ENCODE measurements at regions not wholly inside any gene's neighbourhood (a gene's known extent, or its start where the extent isn't known, plus 50 kb on each side); places are given as distances from the start of the nearest gene placed in this dataset.

DNA sequence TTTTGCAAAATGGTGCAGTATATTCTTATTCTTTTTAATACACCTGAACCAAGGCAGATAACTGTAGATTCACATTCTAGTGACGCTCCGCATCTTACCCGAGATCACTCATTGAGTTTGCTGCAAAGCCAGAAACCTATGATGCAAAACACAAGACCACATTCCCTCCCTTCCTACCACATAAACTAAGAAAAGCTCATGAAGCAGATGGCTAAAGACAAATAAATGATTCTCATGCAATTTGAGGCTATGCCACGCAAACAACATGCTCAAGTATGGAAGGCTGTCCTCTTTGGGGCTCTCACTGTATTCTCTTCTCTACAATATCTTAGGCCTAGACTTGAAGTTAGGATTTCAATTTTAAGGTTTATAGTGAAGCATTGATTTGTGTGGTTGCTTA lies 95.0 kb upstream of the BMPER start:
- no peak overlapping the region for H3K27ac ChIP-seq (ENCODE audit: extremely low read depth, low read depth, low read length)
- no peaks in the 10 kb centered on the region for H3K79me2 ChIP-seq (ENCODE audit: control insufficient read depth, insufficient read depth, low read length)
- no peaks in the 10 kb centered on the region for H3K4me1 ChIP-seq (replicated peaks in 1 of 2; ENCODE audit: control insufficient read depth in 2 of 2, insufficient read depth in 2 of 2, low read length in 2 of 2)
- ATAC-seq (no peak), FAIRE-seq (no peak), DNase-seq (ENCODE audit: extremely low read depth in 1 of 4, low spot score in 3 of 4) (no peak)
- ChIA-PET CTCF (ENCODE audit: low intra/inter-chr PET ratio) (no interaction called here), POLR2A (no interaction called here)
- no peaks in the 10 kb centered on the region for H3K9me1 ChIP-seq (ENCODE audit: control insufficient read depth, insufficient read depth, low read length)
- H3K9me3 ChIP-seq (replicated peaks; ENCODE audit: control insufficient read depth, insufficient read depth, low read depth, low read length): no peaks in the 10 kb centered on the region
- no peaks in the 10 kb centered on the region for H4K20me1 ChIP-seq (replicated peaks; ENCODE audit: control insufficient read depth, insufficient read depth, low read length)
- H3K9ac ChIP-seq (ENCODE audit: insufficient read depth in 1 of 2, low read depth in 2 of 2, low read length in 2 of 2): no peak overlapping the region
- intact Hi-C loops (cut with micrococcal nuclease) (no loop called here), in situ Hi-C loops (cut with MboI) (no loop called here)
- H2AFZ ChIP-seq (ENCODE audit: low read depth, low read length): no peak overlapping the region
- no peak overlapping the region for H3K4me3 ChIP-seq
- no peak overlapping the region for H3K4me2 ChIP-seq (ENCODE audit: insufficient read depth, low read length)
- 0% methylated on average over 4 of the region's 4 CpGs for WGBS (ENCODE audit: insufficient coverage, low coverage, missing lambda C conversion rate)
- BruUV-seq (replicated peaks): no TSS peak
- no peaks in the 10 kb centered on the region for H3K27me3 ChIP-seq (ENCODE audit: control insufficient read depth in 2 of 2, insufficient read depth in 2 of 2, low read length in 2 of 2)
- no peaks in the 10 kb centered on the region for H3K36me3 ChIP-seq (ENCODE audit: control insufficient read depth, insufficient read depth, low read length)
- TF ChIP-seq ZNF184 (CRISPR knock-in tag; IDR thresholded peaks at IDR 0.05) (no peak), ZNF583 (CRISPR knock-in tag; IDR thresholded peaks at IDR 0.05) (no peak), SUPT5H (IDR thresholded peaks at IDR 0.05) (no peak), TGIF2 (CRISPR knock-in tag; IDR thresholded peaks at IDR 0.05) (no peak), ZNF57 (CRISPR knock-in tag; IDR thresholded peaks at IDR 0.05) (no peak), ZBTB1 (CRISPR knock-in tag; IDR thresholded peaks at IDR 0.05; ENCODE audit: borderline replicate concordance, low read depth) (no peak), RBBP5 (IDR thresholded peaks at IDR 0.05; ENCODE audit: borderline replicate concordance, insufficient read depth, low read length, poor library complexity, severe bottlenecking) (no peak), EWSR1 (IDR thresholded peaks at IDR 0.05; ENCODE audit: borderline replicate concordance, low read depth, partially characterized antibody) (no peak), NR1H2 (CRISPR knock-in tag; IDR thresholded peaks at IDR 0.05) (no peak), ZNF143 (CRISPR knock-in tag; IDR thresholded peaks at IDR 0.05) (no peak), NCOA4 (IDR thresholded peaks at IDR 0.05; ENCODE audit: partially characterized antibody) (no peak), ZNF124 (CRISPR knock-in tag; IDR thresholded peaks at IDR 0.05) (no peak), TAF9B (IDR thresholded peaks at IDR 0.05; ENCODE audit: partially characterized antibody) (no peak), ZNF780A (CRISPR knock-in tag; IDR thresholded peaks at IDR 0.05) (no peak), RBFOX2 (IDR thresholded peaks at IDR 0.05; ENCODE audit: low read depth, low read length) (no peak)
- TF ChIP-seq, protein P1, sequence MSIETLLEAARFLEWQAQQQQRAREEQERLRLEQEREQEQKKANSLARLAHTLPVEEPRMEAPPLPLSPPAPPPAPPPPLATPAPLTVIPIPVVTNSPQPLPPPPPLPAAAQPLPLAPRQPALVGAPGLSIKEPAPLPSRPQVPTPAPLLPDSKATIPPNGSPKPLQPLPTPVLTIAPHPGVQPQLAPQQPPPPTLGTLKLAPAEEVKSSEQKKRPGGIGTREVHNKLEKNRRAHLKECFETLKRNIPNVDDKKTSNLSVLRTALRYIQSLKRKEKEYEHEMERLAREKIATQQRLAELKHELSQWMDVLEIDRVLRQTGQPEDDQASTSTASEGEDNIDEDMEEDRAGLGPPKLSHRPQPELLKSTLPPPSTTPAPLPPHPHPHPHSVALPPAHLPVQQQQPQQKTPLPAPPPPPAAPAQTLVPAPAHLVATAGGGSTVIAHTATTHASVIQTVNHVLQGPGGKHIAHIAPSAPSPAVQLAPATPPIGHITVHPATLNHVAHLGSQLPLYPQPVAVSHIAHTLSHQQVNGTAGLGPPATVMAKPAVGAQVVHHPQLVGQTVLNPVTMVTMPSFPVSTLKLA (conservative IDR thresholded peaks at IDR 0.05): no peak
